22Rv1 (cell line): ENCODE measurements at regions not wholly inside any gene's neighbourhood (a gene's known extent, or its start where the extent isn't known, plus 50 kb on each side); places are given as distances from the start of the nearest gene placed in this dataset.

Source experiments
- CTCF ChIP-seq: fragments of 450-650 bp; IDR thresholded peaks from 2 replicates; pipeline ENCODE4 v1.5.1; 2017; ENCODE audit warnings: mild to moderate bottlenecking
- ZFX ChIP-seq: fragments of 450-650 bp; IDR thresholded peaks from 2 replicates; pipeline ENCODE4 v1.6.1; 2017; ENCODE audit warnings: antibody characterized with exemption, borderline replicate concordance

GRCh38 chr12:86367137-86367536, 110.9 kb upstream of the MGAT4C start:
- no peak for TF ChIP-seq CTCF
- no peak for TF ChIP-seq ZFX
